Muscle of back (tissue), 3 donors: ENCODE measurements at regions not wholly inside any gene's neighbourhood (a gene's known extent, or its start where the extent isn't known, plus 50 kb on each side); places are given as distances from the start of the nearest gene placed in this dataset.

ENCODE experiments used
- DNase-seq, 3 donors: peaks; one replicate each; pipeline versions ENCODE4 v3.0.0 to v3.0.0-alpha.2; 2013

DNA sequence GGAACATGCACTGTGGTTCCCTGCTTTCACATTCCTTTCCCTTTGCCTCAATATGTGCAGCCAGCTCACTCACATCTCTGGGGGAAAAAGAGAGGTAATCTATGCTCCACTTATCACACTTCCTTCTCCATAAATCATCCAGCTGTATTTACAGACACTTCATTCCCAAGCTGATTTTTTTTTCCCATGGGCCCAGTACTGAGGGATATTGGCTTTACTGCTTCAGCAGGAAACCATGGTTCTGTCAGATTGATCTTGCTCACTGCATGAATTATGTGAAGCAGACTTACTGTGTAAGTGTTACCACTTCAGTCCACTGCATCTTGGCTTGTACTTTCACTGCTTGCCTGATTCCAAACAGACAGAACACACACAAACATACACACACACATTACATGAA is 555.6 kb downstream of the CCER1 start:
- no peak for DNase-seq

DNA sequence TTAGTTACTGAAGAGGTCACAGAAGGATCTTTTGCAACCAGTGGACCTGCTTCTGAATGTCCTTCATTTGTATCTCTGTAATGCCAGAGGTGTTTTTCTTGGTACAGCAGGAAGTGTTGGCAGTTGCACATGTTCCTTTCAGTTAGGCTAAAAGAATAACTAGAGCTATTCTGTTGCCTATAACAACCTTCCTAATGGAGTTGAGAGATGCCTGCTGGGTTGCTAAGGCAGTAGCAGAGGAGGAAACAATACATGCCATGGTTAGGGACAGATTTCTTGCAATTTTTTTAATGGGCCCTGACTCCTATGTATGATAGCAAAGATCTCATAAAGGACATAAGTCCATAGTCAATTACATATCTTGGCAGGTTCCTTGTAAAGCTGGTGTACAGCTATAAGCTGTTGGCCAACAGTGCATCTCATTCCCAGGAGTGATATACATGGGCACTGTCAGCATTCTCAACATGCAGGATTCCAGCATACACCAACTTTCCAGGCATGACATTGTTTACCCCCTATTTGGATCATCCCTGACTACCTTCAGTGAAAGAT is 556.6 kb downstream of the CCER1 start:
- DNase-seq = no peak

DNA sequence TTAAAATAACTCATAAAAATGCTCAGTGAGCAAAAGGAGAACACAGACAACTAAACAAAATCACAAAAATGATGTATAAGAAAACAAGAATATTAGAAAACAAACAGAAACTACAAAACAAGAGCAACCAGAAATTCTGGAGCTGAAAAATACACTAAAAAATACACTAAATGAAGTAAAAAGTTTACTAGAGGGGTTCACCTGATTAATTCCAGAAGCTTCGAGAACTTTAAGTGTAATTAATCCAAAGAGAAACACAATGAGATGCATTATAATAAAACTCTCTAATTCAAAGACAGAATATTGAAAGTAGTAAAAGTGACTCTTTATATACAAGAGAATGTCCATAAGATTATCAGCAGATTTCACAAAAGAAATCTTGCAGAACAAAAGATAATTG is 558.4 kb downstream of the CCER1 start:
- no peak for DNase-seq

DNA sequence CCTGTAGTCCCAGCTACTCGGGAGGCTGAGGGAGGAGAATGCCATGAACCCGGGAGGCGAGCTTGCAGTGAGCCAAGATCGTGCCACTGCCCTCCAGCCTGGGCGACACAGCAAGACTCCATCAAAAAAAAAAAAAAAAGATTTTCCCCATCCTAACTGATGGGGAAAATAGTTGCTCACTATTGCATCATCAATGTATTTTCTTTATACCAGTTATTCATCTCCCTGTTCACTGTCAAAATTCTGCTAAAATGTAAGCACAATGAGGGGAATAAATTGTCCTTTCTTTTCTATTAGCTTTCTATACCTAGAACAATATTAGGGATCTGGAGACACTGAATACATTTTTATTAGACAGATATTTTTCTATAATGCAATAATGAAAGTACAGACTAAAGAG is 561.3 kb downstream of the CCER1 start:
- no peak for DNase-seq

DNA sequence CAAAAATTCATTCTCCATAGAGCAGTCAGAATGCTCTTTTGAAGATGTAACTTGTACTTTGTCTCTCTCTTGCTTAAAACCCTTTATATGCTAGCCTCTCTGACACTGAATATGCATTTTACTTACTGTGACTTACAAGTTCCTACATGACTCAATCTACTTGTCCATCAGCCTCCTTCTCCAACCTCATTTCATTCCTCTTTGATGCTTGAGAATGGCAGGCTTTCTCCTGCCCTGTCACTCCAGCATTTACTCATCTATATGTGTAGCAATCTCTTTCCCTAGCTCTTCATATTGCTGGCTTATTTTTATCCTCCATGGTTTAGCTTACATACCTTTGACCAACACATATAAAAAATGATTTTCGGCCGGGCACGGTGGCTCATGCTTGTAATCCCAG is 561.9 kb downstream of the CCER1 start:
- DNase-seq = no peak

DNA sequence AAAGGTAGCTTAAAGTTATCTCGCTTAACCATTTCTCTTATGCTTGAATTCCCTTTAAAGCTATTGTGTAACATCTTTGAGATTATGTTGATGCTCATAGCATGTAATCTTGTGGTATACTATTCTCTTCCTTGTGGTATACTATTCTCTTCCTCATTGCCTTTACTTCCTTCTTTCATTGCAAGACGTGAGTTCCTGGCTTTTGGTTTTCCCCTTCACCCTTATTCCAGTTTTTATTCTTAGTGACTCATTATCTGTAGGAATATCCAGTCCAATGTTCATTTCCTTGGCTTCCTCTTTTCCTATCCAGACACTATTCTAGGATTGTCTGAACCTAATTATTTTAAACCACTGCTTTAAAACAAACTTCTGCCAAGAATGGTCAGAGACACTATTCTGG is 564.0 kb downstream of the CCER1 start:
- DNase-seq = no peak

DNA sequence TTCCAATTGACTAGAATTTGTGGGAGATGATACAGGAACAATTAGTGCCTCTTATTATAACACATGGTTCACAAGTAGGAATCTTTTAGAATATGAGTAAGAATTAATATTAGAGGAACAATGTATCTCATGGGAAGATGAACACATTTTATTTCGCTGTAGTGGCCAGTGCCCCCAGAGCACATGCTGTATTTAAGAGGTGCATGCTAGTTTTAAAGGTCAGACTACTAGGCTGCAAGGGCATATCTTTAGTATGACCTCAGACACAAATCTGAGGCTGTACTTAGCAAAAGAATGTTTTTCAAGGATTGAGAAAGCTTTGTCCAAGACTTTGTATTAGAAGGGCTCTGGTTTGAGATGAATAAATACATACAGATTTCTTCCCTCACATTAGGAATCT is 586.9 kb downstream of the CCER1 start:
- no peak for DNase-seq

DNA sequence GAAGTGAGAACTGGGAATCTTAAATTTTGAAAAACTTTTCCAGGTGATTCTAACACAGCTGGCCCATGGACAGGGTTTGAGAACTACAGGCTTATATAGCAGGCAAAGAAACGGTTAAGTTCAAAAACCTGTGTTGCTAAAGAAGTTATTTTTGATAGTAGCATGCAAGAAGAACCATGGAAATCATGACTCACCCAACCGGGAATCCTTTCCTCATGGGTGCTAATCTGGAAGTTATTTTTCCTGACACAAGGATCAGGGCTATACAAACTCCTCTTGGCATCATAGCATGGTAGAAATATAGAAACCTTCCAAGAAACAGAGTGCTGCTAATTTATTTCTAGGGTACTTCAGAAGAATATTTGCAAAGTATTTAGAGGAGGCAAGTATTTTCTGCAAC is 588.7 kb downstream of the CCER1 start:
- peak in 1 of 3 donors; percentile 26 for DNase-seq

DNA sequence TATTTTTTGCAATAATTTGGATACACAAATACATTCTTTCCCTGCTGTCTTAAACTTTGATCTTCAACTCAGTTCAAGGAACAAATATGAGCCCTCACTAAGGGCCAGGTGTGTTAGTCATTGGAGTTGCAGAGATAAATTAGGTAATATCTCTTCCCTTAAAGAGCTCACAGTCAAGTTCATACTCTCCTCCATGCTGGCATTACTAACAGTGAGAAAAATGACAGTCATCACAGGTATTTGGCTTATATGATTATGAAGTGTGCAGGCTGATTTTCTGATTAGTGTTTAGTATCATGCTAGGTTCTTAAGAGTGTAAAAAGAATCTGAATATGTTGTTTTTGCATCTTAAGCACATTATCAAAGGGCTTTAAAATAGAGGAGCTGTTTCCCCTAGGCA is 594.7 kb downstream of the CCER1 start:
- DNase-seq = no peak

DNA sequence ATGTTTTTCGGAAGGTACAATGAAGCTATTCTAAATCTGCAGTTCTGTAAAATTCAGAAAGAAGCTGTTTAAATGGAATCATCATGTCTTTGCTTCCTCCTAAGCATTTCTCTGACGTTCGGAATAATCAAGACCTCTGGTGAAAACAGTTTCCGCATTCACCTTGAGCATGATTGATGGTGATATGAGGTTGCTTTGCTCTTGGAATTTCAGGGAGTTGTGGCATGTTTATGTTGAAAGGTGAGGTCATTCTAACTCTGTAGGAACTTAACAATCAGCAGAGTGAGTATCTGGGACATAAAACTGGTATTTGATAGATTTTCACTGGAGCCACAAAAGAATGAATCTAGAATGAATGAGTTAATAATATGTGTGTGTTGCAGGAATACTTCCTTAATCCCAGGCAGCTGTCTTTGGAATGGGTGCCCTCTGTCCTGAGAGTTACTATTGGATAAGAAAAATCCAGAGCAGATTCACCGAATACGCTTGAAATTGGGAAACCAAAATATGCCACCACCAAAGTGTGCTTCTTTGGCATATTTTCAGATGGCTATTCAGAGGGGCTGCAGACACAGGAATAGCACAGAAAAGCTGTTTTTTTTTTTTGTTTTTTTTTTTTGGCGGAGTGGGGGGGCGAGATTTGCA is 599.1 kb downstream of the CCER1 start:
- DNase-seq = no peak

DNA sequence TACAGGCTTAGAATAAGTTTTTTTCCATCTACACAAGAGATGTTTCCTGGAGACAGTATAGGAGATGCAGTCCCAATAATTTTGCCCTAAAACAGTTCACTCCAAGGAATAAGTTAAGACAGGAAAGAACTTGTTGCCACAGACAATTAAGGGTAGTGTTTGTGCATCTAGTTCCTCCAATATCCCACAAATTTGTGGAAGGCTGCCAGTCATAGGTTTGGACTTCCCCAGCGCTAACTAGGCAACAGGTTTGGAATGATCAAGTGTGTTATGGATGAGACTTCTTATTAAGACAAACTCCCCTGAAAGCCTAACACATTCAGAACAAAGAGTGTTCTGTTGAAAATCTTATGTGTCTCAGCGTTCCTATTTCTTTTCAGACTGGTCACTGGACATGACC is 611.0 kb downstream of the CCER1 start:
- DNase-seq = no peak

DNA sequence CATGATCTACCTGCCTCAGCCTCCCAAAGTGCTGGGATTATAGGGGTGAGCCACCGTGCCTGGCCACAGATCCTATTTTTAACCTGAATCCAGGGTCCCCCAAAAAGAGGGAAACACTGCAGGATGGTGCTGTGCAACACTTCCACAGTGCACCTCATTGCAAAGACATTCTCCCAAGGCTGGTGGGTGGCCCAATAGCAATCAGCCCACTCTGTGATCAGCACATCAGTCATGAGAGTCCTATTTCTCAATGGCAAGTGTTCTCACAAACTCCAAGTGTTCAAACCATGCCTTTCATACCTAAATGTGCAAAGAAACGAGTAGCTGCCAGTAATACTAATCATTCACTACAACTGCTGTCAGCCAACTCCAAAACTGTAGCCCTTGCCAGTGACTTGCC is 612.9 kb downstream of the CCER1 start:
- no peak for DNase-seq

DNA sequence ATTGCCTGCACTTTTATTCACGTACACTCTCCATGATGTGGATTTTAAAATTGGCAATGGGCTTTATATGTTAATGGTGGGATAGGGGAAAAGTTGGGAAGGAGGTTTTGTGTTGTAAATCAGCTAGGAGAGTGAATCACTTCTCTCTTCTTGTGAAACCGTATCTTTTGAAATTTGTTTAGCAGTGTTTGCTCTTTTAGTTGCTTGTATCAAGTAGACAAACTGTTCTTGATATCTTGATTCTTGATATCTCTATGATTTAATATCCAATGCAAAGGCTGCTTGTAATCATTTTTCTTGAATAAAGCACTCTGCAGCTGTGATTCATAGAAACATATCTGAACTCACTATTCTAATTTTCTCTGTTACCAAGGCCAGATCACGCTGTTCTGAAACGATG is 615.1 kb downstream of the CCER1 start:
- no peak for DNase-seq

DNA sequence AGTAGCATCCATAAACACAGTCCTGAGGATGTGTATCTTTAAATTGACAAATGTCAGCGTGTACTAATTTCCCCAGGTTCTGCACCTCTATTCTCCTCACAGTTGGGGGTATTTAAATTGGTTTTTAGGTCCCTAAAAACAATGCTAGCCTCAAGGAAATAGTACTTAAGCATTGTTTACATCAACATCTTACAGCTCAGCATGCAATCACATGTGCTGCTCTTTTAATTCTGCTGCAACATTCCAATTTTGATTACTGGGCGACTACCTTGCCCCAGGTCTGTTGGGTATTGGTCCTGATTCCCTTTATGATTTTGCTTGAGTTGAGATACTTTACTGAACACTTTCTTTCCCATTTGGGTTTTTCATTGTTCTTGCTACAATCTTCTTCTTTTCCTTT is 616.6 kb downstream of the CCER1 start:
- no peak for DNase-seq

DNA sequence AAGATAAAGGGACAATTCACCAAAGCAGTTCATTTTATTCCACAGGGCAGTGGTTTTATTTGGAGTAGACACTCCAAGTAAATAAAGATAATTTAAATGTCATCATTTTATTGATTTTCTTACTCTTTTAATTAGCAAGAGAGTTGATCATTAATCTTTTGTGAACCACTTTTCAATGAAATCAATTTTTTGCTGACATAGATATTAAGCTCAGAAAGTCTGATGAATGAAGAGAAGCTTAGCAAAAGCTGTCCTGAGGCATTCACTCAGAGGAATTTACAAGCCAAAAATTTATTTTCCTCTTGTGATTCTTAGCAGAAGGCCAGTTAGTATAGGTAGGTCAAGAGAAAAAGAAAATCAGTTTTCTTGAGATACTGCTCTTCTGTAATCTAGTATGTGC is 618.0 kb downstream of the CCER1 start:
- no peak for DNase-seq

DNA sequence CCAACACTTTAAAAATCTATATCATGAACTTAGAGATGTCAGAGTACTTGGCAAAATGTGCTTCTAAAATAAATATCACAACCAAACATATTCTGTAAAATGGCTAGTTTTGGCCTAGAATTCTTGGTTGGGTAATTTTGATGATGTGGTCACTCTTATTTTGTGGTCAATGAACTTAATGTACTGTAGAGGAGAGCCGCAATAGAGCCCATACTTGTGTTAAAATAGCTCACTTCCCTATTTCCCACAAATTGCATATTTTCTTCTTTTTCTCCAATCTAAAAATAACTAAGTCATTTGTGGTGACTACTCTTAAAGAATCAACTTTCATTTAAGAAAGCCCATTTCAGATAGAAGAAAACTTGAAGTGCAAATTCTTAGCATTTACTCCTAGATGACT is 619.4 kb downstream of the CCER1 start:
- DNase-seq = peak in 1 of 3 donors; percentile 20

DNA sequence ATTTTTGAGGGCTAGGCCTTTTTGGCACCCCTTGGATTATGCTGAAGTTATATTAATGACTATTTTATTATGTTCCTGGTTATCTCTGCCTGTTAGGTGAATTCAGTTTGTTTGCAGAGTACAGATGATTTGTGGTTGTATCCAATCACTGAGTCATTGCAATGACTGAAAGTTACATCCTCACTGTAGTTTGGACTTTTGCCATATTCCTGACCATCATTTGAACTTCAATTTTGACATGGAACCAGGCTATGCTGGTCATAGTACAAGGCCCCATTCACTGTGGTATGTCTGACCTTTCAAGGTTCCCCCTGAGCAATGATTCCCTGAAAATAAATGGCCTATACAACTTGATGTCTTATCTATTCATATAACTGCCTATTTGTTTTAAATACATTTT is 621.0 kb downstream of the CCER1 start:
- peak in 1 of 3 donors; percentile 21 for DNase-seq

DNA sequence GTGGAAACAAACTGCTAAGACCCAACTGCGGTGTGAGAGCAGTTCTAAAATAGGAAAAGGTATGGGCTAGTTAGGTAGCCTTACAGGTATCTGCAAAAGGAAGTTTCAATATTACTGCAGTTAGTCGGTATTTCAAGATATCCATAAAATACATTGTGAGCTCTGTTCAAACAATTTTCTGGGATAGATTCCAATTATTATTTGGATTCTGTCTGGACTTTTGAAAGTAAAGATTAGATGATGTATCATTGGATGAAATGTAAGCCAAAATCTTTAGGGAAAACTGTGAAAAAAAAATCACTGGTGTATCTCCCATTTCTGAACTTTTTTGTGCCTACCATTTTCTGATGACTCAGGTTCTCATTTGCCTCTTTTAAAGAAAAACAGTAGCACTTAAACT is 621.6 kb downstream of the CCER1 start:
- peak in 2 of 3 donors; percentile 19 to 37 for DNase-seq

DNA sequence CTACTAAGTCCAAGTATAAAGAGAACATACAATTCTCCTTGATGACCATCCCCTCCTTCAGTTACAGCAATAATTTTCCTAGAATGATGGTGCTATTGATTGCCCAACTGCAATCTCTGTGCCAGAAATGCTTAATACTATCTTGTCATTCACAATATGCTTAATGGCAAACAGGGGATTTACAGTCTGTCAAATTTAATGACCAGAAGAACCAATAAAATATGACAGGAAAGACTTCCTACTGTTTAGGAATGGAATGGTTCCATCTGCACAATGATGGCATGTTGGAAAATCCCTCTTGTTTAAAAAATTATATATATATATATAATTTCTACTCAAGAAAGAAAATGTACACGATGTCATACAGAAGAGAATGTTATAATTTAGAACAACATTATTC is 623.2 kb downstream of the CCER1 start:
- DNase-seq = no peak

DNA sequence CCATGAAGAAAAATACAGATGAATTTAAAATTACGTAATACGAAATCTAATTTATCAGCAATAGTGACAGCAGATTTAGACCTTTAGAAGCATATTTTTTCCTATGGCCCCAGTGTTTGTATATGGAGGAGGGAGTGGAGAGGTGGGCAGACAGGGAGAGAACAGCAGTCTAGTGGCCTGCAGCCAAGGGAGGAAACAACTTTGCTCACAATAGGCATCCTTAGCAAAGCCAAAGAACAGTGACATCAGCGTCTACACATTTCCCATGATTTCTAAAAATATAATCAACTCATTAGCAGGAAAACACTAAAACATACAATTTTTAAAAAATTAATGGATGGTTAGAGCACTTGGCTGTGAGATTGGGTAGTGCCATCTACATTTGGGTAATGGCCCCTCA is 622.6 kb upstream of the ATP2B1 start:
- DNase-seq = no peak

DNA sequence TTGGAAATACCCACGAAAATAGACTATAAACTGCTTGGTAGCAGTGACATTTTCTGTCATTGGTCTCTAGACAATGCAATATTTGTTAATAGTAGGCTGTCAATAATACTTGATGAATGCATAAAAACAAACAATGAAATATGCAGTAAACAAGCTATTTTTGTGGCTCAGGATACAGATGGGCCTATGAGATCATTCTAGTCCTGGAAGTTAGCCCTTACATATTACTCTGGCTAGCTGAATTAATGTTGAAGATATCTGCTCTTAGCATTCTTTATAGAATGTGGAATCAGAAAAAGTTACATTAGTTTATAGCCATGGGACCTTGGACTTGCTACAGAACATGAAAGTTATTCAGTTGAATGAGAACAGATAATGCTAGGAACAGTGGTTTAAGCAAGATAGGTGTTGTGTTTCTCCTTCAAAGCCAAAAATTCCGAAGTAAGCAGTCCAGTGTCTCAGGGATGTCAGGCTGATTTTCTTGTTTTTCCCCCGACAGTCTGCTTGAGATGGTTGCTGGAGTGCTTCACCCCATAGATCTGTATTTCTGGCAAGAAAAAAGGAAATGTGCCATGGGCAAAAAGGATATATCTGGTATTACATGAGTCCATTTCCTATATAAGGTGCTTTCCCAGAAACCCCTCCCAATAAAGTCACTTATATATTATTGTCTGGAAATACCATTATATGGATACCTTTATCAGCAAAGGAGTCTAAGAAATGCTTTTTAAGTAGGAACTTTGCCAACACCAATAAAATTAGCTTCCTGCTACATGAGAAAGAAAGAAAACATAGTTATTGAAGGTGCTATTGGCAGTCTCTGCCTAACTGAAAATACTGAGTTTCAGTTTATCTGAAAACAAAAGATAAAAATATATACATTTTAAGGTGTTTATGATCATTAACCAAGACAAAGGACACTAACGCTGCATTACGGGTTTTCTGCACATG is 619.4 kb upstream of the ATP2B1 start:
- peak; percentile 21 to 58 (median 23) for DNase-seq

DNA sequence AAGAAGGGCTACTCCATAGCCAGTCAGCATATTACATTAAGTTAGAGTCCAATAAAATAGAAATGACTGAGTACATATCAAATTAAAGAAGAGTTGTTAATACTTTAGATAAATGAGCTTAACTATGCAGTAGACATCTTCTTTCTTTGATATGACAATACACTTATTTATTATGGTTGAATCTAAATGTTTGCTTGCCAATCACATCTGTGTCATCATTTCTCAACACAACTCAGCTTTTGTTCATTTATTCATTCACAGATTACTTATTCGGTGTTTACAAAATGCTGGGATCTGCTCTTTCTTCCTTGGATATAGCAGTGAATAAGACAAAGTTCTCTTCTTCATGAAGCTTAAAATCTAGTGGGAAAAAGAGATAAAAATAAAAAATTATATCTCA is 614.6 kb upstream of the ATP2B1 start:
- no peak for DNase-seq

DNA sequence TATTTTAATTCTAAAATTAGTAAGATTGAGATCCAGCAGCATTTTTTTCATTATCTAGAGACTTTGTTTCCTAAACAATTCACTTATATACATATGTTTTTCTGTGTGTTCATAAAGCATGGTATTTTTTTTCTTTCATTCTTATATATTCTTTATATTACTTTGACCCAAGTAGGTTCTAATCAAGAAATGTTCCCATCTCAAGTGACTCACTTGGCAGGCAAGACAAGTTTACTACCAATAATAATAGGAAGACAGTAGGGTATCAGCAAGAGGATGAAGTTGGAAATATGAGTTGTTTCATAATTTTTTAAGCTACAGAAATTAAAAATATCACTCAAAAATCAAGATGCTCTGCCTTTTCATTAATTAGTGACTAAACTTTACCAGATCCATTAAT is 613.4 kb upstream of the ATP2B1 start:
- no peak for DNase-seq
